ENCODE measurements at regions not wholly inside any gene's neighbourhood (a gene's known extent, or its start where the extent isn't known, plus 50 kb on each side); places are given as distances from the start of the nearest gene placed in this dataset.
"Not testable (repeated sequence)": the region's sequence is repeated elsewhere in the genome, so short reads cannot be mapped to it uniquely, and the experiment has no call there.

DNA sequence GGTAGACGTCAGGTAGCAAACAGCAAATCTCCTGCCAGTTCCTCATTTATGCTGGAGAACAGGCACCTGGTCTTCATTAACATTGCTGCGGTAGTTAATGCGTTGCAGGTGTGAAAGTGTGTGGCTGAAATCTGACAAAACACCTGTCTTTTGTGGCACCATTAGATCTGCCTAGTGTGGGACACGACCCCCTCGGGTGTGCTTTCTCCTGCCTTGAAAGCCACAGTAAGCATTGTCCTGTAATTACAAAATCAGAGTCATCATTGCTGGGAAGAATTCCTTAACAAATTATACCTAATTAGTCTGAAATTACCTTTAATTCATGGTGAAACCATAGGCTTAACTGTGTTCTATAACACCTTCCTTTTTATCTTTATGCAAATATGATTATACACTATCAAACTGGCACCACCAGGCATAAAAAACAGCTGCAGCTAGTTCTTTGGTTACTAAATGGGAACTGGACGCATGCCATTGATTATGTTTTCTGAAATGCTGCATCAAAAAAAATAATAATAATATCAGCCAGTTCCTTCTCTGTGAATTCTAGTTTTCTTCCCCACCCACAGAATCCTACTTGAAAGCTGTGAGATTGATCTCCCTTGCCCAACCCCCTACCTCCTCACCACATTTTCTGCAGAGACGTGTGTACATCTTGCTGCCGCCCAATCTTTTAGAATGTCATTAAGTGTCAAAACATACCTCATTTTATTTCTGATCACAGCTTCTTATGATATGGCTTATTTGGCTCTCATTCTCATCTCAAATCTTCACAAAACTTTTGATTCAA, 374.0 kb downstream of the NFIB start:
- no peak for DNase-seq

DNA sequence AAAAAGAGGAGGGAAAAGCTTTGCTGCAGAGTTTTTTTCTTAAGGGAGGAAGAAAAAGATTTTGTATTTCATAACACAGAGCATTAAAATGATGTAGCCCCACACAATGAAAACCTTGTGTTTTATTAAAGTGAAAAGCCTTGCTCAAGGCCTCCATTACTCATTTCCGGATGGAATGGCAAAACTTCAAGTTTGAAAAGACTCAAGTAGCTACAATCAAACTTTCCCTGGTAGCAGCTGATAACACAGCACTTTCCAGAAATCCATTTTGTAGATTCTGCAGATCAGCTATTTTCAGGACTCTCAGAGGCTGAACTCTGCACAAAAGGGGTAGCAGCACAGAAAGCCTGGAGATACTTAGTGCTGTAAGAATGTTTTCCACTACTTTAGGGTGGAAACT, 374.8 kb downstream of the NFIB start:
- no peak for DNase-seq

DNA sequence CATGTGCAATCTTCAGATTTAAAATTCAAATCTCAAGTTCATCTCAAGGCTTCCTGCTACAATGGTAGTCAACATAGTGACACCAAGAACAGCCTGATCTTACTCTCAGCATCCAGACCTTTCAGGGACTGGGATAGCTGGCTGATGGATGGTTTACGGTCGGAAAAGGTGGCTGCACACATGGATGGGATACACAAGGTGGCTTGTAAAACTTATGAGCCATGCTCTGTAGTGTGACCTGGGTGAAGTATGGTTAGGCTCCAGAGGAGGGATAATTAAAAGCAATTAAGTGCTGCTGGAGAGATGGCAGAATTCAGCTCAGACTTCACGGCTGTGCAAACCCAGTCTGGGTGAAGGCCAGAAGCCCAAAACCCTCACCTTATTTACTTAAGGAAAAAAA, 379.5 kb downstream of the NFIB start:
- no peak for DNase-seq

DNA sequence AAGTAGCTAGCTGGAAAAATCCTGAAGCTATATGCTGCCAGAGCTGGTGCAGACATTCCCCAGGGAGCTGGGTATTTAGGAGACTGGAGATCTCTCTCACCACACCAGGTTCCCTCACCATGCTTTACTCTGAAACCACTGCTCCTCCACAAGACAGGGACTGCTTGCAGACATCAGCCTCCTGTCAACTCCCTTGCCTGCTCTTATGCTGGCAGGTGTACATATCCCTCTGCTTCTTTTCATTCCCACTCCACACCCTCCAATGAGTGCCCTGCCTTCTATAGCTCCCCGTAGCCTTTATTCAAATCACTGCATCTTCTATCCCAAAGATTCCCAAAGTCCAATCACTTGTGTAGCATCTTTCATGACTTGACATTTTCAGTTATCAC, 380.7 kb downstream of the NFIB start:
- DNase-seq: no peak

DNA sequence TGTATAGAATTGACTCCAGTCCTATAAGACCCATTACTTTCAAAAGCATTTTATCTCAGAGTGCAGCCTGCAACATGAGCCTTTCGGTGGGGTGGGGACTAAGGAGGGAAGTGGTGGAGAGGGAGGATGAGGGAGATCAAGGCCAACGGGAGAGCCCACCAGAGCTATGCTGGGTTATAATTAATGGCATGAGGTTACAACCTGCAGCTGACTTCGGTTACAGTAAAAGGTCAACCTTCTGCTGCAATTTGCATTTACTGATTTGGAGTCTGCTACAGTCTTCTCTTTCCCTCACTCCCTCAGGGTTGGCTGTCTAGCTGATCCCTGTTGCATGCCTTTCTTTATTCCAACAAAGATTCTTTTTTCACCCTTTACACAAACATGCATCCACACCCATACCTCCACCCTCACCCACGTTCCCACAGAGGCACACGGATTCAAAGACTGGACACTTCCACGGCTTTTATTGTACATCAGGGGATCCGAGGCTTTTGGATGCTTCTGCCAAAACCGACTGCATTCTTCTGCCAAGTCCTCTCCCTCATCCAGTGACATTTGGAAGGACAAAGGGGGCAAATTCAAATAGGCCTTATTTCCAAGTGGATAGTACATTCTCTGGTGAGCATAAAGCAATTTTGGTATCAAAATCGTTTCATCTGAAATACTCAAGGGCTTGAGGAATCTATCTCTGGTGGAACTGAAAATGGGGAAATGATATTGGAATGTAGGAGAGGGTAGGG, 381.2 kb downstream of the NFIB start:
- DNase-seq: no peak

DNA sequence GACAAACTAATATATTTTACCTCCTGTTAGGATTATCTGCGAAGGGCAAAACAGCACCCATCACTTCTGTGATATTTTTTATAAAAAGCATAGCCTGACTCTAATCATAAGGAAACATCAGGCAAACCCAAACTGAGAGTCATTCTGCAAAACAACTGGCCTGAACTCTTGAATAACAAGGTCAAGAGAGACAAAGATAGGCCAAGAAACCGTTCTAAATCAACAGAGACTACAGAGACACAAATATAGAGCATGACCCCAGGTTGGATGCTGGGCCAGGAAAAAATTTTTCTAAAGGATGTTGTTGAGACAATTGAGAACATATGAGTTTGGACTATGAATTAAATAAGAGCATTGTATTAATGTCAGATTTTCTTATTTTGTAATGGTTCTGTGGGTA, 384.9 kb downstream of the NFIB start:
- no peak for DNase-seq

DNA sequence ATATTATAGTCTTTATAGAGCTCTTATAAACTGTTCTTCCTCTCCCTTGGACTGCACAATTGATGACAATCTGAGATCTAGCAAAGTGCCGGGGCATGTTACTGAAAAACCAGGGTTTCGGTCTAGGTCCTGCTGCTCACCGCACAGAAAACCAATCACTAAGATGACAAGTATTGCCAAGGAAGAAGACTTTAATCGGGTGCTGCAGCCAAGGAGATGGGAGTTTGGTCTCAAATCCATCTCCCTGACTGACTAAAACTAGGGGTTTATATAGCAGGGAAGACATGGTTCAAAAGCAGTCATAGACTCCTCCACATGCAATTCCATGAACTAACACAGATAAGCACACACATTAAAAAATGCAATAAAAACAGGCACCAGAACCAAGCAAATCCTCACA, 390.6 kb downstream of the NFIB start:
- DNase-seq: no peak

DNA sequence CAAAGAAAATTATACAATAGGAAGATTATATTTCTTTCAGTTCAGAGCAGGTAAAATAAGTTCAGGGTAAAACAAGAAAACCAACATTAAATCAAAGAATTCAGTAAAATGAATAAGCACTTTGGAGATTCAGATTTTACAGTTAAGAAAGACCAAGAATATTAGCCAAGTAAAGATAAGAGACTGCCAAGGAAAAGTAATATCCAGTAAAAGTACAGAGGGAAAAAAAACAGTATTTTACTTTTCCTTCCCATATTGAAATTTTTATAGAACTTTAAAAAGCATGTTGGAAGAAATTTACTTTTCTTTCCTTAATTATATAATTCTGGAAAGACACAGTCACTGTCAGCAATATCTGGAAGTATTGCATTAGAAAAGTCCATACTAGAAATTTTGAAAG, 393.4 kb downstream of the NFIB start:
- DNase-seq: no peak

DNA sequence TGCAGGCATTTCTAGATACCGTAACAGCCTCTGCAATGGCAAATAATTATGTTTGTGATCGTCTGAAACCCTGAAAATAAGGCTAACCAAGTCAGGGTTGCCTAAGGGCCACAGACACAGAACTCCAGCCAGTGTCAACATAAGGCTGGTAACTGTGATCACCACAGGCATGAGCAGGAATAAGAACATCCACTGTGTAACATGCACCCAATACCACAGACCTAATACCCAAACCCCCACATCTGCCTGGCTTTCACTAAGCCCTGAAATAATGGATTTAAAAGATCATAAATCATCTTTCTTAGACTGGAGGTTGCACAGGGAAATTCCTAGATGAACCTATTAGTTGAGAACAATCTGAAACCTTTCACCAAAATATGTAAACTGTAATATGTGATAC, 394.5 kb downstream of the NFIB start:
- no peak for DNase-seq

DNA sequence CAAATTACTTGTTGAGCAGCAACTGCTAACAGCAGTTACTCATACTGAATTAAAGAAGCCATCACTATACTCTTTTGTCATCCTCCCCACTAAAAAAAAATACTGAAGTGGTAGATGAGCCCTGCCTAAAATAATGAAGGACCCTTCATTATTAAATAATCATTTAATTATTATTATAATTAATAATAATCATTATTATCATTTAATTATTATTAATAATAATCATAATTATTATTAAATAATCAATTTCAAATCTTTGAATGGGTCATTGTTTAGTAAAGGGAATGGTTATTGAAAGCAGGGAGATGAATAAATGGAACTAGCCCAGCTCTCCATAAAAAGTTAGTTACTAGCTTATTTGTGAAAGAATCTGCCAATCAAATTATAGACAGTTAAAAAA, 396.4 kb downstream of the NFIB start:
- DNase-seq: no peak

DNA sequence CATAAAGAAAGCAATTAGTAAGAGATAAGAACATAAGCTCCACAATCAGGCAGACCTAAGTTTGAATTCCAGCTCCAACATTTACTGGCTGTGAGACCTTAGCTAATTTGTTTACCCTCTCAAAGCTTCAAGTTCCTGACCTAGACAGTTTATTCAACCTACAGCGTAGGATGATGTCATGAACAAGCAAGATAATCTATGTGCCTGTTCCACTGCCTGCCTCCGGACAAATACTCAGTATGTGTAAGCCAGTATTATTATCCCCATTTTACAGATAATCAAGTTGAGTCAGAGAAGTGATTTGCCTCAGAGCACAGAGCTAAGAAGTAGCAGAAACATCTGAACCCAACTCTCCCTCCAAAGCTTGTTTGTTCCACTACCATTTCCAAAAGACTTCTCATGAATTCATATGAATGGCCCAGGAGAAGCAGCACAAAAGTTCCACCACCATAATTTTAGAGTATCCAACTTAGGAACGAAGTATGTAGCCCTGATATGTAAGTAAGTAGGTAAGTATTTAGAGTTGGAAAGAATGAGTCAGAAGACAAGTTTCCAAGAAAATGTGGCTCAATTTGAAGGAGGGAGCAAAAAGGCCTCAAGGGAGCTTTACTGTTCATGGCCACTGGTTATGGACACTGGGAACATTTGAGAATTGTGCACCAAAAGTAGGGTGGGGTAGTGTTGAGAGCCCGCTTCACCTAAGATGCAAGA, 398.2 kb downstream of the NFIB start:
- no peak for DNase-seq

DNA sequence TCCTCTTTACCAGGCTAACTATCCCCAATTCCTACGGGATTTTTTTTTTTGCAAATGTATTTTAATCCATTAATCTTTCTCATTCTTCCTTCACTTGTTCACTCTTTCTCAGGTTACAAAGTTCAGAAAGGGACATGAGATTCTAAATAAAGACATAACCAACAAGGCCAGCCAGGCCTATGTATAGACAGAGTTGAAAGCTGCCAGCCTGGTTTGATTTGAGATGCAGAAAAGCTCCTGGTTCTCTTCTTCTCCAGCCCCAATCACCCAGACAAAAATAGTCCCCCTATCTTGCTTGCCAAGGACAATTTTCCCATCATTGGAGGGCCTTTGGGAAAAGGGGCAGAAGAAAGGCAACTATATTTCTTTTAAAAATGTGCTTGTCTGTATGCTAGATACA, 398.8 kb downstream of the NFIB start:
- DNase-seq: no peak

DNA sequence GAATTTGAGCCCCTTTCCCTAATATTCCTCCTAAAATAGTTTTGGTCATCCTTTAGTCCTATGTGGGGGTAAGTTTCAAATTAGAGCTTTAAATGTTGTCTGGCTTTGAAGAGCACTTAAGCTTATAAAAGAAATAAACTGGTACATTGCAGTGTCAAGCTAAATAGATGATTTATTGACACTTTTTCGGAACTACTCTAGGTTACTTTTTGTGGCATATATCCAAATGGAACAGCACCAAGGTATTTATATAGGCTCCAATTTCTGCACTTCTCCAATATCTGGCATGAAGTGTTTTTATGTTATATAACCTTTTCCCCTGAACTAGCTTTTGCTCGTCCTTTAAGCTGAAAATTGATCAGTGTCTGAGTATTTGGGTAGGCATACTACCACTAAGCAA, 402.5 kb downstream of the NFIB start:
- no peak for DNase-seq

DNA sequence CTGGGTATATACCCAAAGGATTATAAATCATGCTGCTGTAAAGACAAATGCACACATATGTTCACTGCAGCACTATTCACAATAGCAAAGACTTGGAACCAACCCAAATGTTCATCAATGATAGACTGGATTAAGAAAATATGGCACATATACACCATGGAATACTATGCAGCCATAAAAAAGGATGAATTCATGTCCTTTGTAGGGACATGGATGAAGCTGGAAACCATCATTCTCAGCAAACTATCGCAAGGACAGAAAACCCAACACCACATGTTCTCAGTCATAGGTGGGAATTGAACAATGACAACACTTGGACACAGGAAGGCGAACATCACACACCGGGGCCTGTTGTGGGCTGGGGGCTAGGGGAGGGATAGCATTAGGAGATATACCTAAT, 406.1 kb downstream of the NFIB start:
- DNase-seq: not testable (repeated sequence)

DNA sequence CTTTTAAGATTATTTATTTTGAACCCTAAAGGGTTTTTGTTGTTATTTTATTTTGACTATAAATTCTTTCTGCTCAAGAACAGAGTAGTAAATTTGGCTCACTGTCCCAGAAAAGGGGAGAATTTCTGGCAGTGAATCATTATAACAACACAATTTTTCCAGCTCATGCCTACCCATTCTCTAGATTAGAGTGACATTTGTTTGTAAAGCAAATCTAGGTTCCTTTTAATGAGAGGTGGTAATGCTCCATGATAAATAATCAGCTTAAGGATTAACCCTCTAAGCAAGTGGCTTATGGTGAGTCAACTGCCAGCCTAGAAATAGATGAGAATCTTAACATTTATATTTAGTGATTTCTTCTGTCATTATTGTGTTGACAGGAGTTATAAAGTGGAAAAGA, 409.2 kb downstream of the NFIB start:
- DNase-seq: no peak

DNA sequence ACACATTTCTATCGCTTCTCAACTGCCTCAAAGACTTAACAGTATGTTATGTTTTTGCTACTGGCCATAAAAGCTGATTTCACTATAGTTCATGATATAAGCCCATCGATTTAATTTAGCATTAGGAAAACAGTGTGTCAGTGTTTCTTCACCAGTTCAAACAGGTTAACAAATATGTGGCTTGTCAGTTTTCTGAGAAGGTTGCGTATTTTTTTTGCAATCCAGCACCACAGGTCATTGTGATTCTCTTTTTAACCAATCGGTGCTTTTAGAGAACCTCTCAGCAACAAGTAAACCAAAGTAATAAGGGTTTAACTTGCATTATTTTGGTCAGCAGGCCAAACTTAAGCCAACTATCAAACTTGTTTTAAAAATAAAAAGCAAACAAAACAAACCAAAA, 409.6 kb downstream of the NFIB start:
- no peak for DNase-seq

DNA sequence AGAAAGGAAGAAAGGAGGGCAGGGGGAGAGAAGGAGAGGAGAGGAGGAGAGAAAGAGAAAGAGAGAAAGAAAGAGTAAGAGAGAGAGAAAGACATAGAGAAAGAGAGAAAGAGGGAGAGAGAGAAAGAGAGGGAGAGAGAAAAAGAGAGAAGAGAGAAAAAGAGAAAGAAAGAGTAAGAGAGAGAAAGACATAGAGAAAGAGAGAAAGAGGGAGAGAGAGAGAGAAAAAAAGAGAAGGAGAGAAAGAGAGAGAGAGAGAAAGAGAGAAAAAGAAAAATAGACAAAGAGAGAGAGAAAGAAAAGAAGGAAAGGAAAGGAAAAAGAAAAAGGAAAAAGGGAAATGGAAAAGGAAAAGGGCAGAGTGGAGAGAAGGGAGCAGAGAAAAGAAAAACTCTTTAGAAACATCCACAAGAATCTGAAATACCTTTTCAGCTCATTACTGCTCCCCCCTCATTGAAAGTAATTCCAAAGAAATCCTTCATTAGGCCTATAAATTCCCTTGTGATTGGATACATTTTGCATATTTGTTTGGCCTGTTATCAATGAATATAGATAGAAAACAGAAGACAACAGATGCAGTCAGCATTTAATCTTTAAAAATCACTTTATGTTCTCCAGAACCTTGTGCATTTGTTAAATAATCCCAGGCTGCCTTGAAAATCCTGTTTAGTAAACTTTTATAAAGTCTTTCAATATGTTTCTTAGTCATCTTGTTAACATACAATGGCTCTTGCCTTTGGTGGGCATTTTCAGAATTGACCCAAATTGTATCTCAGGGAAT, 411.5 kb downstream of the NFIB start:
- no peak for DNase-seq

DNA sequence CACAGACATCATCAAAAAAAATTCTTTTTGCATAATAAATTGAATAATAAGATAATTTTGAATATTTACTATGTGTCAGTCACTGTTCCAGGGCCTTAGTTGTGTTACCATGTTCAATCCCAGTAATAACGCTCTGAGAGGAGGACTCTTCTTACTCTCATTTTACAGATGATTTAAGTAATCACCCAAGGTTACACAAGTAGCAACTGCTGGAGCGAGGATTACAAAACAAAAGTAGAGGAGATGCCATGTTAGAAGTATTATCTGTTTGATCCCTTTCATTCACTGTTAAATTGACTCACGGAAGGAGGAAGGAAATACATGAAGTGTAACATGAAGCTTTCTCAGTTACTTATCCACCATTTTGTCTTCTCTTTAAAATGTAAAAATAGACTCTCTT, 412.8 kb downstream of the NFIB start:
- no peak for DNase-seq

DNA sequence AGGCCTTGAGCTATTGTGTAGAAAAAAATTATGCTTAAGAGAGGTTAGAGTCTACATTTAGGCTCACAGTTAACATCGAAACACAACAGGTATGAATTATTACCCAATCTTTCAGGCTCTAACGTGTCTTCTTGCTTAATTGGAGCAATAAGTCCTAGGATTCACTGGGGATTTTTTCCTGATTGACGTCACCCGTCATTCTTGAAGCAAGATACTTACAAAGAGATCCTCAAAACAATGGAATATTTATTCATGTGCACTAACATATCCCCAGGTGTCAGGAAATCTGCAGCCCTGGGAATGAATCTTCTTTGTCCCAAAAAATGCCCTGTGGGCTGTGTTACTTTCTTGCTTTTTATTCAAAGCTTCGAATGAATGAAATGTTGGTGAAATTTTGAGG, 413.5 kb downstream of the NFIB start:
- no peak for DNase-seq

DNA sequence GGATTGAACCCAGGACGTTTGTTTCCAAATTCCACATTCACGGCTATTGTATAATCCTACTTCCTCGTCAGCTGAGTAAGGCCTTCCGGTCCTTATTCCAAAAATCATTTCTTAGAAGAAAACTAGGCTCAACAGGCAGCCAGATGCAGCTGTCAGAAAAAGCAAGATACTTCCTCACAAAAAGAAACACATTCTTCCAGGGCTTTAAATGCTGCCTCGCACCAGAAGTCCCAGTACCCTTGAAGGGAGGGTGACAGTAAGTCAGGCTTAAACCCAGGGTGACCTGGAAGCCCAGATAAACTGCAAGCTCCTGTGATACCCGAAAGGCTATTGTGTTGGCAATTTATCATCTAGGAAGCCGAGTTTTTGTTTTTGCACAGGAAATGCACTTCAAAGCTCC, 414.0 kb downstream of the NFIB start:
- no peak for DNase-seq

DNA sequence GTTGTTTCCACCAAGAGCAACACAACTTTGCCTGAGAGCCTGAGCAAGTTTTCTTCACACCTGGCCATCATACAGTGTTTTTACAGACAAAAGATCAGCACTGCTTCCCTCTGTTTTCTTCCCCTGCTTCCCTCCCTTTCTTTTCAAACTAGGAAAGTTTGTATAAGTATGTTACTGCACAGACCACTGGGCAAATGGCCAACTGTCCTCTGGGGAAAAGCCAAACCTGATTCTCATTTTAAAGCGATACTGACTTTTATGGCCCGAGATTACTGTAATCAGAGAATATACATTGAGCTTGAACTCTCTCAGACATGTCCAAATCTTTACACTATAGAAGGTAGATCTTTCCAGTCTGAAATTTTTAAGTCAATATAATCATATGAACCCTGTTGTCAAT, 415.0 kb downstream of the NFIB start:
- DNase-seq: no peak

DNA sequence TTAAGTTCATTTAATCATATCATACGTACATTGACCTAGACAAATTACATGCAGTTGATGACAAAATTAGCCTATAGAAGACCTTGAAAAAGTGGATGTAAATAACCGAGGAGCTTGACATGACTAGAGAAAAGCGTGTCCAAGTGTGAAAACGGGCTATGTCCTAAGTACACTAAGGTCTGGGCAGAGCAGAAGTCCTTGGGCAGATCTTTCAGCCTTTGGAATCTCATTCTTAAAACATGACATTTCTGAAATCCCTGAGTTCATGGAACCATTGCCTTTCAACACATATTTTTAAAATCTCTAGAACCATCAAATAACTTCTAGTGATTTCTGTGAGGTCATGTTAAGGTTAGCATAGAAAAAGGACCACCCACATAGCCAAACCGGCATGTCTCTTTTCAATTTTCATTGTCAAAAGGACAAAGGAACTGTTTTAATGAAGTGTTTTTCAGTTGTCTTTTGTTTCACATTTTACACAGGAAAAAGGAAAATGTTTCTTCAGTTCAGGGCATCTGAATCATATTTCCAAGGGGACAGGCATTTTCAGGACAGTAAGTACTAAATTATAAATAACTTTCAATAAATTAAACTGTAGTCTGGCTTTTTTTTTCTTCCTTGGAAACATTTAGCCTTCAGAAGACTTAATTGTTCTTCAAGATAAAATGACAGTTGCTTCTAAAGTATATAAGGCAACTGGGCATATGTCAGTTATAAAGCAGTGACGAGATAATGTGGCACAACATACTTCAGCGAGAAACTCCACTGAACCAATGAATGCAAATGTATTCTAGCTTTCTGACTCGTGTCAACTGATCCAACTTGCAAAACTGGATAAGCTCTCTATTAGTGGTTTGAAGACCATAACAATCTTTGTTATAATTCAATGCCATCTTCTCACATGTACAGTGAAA, 416.8 kb downstream of the NFIB start:
- DNase-seq: no peak

All from T1000 (cell line).